HG03175 (cell line): ENCODE measurements at regions not wholly inside any gene's neighbourhood (a gene's known extent, or its start where the extent isn't known, plus 50 kb on each side); places are given as distances from the start of the nearest gene placed in this dataset.
"Not testable (repeated sequence)": the region's sequence is repeated elsewhere in the genome, so short reads cannot be mapped to it uniquely, and the experiment has no call there.

Experiments
- ATAC-seq: cut with Tn5 transposase; IDR thresholded peaks from one replicate; pipeline ENCODE4 v1.9.1; 2021; ENCODE audit warnings: mild to moderate bottlenecking, moderate library complexity; ENCODE audit not compliant: unreplicated experiment

DNA sequence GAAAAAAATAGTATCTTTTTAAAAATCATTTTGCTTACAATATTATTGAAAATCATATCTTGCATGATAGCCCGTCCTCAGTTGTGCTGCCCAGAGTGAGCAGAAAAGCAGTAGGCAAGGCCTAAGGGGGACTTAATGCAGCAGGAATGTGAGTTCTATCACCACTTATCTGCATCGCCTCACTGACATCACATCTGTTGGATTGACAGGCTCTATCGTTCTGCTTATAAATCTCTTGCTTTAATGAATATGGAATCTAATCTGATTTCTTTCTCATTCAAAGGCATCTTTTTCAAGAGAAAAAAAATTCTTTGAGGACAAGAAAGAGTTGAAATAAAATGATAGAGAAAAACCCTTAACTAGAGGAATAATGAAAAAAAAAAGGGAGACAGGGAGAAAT is 249.9 kb downstream of the PAPSS1 start:
- no peak for ATAC-seq

DNA sequence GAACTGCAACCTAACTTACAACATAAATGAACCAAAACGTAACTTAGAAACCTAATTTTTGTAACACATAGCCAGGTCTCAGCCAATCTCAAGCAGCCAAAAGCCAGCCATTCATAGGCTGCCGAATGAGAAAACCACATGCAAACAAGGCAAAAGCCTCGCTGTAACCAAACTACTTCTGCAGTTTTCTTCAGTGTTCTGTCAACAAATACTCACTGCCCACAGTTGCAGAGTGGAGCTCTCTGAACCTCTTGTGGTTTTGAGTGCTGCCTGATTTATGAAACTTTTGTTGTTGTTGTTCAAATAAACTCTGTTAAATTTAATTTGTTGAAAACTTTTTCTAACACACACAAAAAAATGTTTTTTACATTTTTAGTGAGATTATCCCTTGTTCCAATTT is 251.2 kb downstream of the PAPSS1 start:
- ATAC-seq, result no peak

DNA sequence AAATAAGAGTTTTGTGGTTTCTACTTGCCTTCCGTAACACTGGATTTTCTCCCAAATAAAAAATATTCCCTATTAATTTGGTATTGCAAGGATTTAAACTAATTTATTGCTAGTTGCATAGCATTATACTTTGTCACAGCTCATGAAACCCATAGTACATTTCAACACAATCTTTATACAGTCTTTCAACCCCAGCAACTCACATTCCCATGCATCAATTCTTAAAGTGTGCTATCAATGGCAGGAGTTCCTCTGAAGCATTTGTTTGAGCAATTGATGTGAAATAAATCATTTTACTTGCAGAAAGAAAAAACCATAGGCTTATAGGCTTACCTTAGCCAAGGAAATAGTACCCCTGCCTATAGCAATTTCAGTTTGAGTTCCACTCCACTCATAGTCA is 251.9 kb downstream of the PAPSS1 start:
- no peak for ATAC-seq

DNA sequence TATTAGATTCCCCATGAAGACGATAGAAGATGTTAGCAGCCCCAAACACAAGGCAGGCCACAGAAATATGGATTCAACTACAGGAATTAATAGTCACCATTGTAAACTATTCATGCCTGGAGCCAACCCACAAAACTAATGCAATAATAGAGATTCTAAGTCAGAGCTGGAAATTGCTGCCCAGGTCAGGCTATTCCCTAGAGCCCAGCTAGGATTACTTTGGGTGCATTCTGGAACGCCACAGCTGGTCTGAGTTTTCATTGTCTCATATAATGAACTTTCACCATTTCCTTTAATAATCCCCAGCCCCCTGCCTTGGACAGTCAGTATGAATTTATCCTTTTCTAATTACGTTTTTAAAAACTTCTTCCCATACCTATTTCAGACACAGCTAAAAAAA is 252.6 kb downstream of the PAPSS1 start:
- ATAC-seq, result no peak

DNA sequence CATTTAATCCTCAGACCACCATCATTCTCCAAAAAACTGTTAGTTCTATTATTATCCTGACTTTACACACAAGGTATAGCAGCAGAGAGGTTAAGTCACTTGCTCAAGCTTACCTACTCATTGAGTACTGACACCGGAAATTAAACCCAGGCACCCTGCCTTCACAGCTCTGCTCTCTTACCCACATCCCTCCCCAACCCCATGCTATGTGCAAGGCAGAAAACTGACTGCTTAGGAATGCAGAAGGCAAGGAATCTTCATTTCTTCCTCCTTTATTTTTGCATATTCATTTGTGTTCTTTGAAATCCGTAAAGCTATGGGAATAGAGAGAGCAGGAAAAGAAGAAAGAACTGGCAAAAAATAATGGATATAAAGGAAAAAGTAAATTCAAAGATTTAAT is 261.8 kb downstream of the PAPSS1 start:
- ATAC-seq, result no peak

DNA sequence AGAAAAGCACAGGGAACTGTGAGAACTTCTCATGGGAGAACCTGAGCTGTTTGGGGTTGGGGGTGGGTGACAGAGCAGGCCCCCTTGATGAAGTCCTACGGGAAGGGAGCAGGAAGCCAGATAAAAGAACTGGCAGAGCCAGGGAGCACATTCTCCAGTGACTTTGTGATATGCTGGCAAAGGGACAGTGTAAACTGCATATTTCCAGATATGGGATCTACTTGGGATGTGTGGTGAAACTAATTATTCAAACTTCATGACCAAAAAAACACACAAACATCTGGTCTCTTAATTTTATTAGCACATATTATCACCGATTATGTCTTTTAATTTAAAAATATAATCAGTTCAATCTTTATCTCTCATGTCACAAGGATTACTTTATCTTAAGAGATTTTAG is 266.0 kb downstream of the PAPSS1 start:
- no peak for ATAC-seq

DNA sequence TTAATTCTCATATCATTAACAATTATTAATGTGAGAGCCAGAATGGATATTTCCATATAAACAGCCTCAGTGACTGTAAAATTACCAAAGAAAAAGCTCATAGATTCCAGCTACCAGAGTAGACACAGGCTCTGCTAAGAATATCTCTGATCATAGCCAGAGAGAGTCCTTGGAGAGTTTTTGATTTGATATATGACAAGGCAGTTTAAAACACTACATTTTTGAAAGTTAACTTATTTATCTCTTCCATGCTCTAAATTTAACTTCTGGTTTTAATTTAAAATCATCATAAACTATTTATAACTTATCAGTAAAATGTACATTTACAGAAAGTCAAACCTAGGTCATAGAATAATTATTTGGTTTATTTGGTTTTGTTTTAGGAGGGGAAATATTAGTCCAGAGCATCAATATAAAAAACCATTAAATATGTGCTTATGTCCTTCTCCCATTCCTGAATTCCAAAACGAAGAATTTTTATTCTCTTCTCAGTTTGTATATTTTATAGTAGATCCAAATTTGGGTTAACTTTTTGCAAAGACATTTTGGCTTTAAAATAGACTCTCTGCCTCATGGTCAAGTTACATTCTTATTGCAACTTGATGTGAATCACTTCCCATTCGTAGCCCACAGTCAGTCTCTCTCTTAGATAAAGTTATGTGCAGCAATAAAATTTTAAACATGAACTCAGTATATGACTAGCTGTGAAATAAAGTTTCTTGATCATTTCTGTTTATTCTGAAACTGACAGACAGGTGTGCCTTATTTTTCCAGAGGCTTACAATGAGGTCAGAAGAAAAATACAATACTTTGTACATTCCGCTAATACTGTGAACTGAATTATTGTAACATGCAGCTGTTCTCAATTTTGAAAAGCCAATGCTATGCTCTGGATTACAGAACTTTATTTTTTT is 267.1 kb downstream of the PAPSS1 start:
- ATAC-seq, result no peak

DNA sequence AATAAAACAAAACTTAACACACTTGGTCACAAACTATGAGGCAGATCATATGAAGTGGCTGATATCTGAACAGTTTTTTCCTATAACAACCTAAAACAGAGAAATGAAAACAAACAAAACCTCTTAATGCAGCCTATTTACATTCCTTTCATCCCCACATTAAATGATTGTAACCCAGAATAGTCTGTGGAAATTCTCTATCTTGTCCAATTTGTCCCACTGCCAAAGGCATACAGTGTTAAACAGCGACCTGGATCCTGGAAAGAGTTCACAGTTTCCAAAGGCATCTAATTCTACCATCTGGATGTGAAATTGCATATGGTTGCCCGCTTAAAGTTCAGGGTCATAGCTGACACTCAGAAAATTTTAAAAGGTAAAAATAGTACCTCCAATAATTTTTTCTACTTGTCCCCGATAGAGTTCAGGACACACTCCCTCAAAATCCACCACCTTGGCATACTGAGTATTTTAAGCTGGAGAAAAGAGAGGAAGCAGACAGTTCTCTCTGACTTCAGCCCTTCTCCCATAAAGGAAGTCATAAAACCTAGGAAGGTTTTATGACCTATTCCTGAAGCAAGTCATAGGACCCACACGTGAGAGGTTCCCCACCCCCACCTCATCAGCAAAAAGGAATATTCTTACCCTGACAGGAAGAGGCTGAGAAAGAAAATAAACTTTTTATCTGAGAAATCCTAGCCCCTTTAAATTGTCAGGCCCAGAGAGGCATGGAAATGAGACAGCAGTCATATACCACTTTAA is 270.2 kb downstream of the PAPSS1 start:
- ATAC-seq, result no peak

DNA sequence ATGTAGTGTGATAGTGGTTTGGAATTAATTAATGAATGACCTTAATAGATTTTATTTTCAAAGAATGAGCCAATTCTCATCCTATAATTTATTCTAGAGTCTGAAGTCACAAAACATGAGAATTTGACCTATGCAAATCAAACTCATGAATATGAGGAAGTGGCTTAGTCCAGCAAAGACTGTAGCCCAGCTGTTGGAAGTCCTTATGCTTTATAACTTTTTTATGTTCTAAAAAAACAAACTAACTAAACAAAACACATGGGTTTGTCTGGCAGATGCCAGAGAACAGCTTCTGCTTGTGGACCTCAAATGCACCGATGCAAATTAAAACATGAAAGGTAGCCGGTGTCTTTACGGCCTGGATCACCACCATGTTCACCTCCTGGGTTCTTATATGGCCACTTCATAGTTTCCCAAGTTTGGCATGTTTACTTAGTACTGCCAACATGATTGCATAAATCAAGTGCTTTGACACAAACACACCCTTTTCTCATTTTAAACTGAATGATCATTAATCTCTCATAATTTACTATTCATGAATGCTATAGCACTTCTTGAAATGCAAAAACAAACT is 277.4 kb downstream of the PAPSS1 start:
- ATAC-seq, result no peak

DNA sequence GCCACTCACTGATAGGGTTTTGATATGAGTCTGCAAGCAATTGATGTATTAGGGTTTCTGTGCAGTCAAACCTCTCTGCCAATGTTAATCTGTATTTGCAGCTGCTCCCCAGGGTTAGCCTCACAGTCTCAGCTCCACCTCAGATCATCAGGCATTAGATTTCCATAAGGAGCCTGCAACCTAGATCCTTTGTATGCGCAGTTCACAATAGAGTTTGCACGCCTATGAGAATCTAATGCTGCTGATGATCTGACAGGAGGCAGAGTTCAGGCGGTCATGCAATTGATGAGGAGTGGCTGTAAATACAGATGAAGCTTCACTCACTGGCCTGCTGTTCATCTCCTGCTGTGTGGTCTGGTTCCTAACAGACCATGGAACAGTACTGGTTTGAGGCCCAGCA is 280.6 kb downstream of the PAPSS1 start:
- ATAC-seq, result no peak

DNA sequence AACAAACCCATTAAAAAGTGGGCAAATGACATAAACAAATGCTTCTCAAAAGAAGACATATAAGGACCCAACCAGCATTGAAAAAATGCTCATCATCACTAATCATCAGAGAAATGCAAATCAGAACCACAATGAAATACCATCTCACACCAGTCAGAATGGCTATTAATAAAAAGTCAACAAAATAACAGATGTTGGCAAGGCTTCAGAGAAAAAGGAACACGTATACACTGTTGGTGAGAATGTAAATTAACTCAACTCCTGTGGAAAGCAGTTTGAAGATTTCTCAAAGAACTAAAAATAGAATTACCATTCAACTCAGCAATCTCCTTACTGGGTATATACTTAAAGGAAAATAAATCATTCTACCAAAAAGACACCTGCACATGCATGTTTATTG is 283.6 kb downstream of the PAPSS1 start:
- not testable (repeated sequence) for ATAC-seq

DNA sequence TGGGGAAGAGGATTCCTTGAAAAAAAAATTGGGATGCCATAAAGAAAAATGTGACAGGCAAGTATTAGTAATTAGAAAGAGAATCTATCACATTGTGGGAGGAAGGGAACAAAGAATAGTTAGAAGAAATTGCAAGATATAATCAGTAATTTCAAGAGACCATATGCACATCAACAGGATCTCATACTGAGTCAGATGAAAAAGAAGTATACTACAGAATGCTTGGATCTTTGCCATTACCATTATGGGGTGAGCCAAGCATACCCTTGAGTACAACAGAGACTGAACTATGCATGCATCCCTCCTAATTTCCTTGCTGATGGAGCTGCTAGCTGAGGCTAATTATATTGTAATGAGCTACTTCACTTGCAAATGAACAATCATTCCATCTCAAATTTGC is 287.6 kb downstream of the PAPSS1 start:
- no peak for ATAC-seq

DNA sequence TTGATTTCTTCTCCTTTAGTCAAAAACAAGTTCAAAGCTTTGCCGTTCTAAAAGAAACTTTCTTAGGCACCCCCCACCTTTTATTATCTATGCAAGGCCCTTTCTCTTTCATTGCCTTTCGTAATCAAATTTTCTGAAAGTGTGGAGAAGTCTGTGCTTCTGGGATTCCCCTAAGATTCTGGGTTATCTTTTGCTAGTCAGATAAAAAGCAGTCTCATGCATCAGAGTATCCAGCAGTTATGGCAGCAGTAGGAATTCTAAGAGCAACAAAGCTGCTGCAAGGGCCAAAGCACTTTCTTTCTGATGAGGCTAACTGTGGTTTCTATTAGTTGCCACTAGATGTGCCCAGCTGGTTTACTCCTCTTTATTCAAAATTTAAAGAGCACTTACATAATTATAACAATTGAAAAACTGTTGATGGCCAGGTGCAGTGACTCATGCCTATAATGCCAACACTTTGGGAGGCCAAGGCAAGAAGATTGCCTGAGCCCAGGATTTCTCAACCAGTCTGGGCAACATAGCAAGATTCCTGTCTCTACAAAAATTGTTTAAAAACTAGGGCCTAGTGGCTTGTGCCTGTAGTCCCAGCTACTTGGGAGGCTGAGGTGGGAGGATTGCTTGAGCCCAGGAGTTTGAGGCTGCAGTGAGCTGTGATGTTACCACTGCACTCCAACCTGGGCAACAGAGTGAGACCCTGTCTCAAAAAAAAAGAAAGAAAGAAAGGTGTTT is 296.2 kb downstream of the PAPSS1 start:
- no peak for ATAC-seq

DNA sequence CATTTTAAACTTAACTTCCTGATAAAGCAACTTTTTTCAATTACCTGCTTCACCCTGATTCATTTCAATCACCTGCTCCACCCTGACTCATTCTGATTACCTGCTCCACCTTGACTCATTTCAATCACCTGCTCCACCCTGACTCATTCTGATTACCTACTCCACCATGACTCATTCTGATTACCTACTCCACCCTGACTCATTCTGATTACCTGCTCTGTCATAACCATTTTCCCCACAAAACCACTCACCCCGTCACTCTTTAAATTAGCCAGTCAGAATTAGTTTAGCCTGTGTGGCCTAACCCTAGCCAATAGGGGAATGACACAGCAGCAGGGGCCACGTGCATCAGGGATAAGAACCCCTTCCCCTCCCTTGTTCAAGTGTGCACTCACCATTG is 300.5 kb downstream of the PAPSS1 start:
- not testable (repeated sequence) for ATAC-seq

DNA sequence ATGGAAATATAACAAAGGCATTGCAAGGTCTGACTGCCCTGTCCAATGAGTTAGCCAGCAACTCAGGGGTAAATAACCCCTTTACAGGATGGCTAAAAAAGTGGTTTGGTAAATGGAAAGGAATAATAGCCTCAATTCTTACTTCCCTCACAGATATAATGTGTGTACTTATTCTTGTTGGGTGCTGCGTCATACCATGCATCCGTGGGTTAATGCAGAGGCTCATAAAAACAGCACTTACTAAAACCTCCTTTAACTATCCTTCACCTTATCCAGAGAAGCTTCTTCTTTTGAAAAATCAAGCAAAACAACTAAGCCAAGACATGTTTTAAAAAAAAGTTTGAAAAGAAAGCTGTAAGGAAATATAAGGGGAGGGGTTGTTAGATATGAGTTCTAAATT is 301.0 kb downstream of the PAPSS1 start:
- ATAC-seq, result no peak

DNA sequence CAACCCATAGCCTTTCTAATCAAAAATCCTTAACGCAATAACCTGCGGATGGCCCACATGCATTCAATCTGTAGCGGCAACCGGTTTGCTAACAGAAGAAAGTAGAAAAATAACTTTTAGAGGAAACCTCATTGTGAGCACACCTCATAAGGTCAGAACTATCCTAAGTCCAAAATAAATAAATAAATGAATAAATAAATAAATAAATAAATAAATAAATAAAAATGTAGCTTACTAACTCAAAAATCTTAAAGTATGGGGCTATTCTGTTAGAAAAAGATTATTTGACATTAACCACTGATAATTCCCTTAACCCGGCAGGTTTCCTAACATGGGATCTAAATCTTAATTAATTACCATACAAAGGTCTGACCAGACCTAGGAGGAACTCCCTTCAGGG is 304.5 kb downstream of the PAPSS1 start:
- not testable (repeated sequence) for ATAC-seq

DNA sequence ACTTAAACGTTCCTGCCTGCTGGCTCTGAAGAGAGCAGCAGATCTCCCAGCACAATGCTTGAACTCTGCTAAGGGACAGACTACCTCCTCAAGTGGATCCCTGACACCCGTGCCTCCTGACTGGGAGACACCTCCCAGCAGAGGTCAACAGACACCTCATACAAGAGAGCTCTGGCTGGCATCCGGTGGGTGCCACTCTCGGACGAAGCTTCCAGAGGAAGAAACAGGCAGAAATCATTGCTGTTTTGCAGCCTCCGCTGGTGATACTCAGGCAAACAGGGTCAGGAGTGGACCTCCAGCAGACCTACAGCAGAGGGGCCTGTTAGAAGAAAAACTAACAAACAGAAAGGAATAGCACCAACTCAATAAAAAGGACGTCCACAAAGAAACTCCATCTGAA is 310.2 kb downstream of the PAPSS1 start:
- not testable (repeated sequence) for ATAC-seq

DNA sequence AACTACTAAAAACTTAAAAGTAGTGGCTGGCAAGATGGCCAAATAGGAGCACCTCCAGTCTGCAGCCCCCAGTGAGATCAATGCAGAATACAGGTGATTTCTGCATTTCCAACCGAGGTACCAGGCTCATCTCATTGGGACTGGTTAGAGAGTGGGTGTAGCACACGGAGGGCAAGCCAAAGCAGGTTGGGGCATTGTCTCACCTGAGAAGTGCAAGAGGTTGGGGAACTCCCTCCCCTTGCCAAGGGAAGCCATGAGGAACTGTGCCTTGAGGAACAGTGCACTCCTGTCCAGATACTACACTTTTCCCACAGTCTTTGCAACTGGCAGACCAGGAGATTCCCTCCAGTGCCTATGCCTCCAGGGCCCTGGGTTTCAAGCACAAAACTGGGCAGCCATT is 311.1 kb downstream of the PAPSS1 start:
- no peak for ATAC-seq

DNA sequence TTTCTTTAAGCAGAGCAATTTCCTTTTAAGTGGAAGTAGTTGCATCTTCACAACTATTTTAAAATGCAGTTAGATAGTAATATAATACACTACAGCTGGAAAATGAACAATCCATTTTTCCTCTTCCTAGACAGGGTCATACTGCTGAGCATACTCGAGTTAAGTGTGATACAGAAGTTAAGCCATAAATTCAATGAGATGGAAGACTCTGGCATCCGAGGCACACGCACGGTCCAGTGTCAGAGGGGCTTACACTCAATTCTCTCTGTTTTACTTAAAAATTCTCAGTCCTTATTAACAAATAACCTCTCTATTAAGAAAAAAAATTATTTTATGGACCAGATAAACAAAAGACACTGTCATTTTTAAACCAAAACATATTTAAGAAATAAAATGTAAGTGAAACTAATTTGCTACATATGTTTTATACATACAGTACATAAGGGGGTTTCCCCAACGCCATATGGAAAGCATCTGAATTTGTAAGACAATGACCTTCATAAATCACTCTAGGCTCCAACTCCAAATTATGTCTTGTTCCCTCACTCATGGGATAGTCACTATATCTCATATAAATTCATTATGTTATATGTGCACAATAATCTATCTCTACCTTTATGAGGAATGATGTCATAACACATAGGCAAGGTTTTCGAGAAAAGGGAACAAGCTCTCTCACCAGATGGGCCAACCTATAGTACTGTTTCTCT is 315.3 kb downstream of the PAPSS1 start:
- no peak for ATAC-seq

DNA sequence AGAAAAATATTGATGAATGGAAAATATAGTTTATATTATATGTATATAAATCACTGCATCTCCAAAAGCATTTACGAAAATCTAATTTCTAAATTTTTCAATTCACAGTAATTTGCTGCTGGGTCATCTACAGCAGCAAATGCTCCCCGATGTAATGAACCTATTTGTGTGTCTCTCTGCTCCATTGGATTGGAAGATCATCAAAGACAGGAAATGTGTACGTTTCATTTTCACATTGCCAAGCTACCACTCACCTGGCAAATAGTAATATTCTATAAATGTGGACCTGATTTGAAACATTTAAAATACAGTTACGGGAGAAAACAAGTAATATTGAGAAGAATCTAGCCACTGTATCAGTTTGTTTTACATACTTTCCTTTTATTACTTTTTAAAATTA is 317.7 kb downstream of the PAPSS1 start:
- no peak for ATAC-seq

DNA sequence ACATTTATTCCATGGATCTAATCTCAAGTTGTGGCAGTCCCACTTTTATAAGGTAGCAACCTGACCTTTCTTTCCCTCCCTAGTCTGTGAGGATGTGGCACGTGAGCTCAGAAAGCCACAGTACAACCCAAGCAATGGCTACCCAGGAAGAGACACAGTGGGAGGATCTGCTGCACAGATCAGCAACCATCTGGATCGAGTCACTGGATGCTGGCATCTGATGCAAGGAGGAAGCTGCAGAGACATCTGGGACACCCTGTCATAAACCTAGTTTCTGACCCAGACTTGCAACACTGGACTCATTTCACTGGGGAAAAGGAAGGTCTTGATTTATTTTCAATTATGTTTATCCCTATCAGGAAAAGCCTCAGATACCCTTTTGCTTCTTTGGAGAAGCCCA is 327.1 kb downstream of the PAPSS1 start:
- ATAC-seq, result no peak
